ENCODE measurements at regions not wholly inside any gene's neighbourhood (a gene's known extent, or its start where the extent isn't known, plus 50 kb on each side); places are given as distances from the start of the nearest gene placed in this dataset.

DNA sequence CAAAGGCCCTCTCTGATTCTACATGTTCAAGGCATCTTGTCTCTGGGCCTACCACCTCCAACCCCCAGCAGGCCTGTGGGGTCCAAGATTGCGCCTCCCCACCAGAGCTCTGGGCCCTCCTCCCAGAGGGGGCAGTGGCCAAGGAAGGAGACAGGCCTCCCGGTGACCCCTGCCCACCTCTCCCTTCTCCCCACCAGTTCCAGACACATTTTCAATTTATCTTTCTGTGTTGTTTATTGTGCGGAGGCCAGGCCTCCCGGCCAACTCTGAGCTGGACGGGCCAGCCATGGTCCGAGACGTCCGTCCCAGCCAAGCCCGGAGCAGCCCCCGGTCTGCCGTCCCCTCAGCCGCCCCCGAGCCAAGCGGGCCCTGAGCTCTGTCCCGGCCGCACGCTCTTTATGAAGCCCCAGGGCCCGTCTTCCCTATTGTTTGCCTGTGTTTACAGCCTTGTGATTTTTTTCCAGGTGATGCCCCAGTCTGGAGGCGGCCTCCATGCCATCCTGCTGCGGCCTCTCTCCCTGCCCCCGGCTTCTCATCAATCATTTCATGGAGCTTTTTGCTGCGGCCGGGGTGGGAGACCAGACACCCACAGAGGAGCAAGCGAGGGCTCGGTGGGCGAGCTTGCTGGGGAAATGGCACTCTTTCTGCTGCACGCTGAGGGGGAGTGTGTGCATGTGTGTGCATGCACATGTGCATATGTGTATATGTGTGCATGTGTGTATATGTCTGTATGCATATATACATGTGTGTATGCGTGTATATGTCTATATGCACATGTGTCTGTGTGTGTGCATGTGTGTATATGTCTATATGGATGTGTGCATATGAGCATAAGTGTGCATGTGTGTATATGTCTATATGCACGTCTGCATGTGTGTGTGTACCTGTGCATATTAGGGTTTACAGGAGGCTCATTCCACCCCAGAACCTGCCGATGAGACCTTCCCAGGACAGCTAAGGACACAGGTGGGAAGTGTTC is 52.7 kb upstream of the ELN start:
- intact Hi-C loops (cut with DNase I), result loop anchor here (5.0 kb wide), 2 partner anchors 52 to 108 kb away; partner anchors contain the start of gene ELN (in 1 of the 2)
- Histone ChIP-seq H3K4me3 (no peak overlapping the region), H3K9me3 (no peaks in the 10 kb centered on the region), H3K27me3 (ENCODE audit: insufficient read depth in 3 of 3, low read length in 2 of 3) (peaks cover 0 to 2% (median 0%) of the 10 kb centered on the region in 3 donors), H3K36me3 (ENCODE audit: insufficient read depth in 1 of 2, low read depth in 1 of 2) (no peaks in the 10 kb centered on the region), H3K4me1 (peaks cover 4% of the 10 kb centered on the region), H3K27ac (no peak overlapping the region)
- DNase-seq (peak in 1 of 2 donors; percentile 41), ATAC-seq (no peak)
- TF ChIP-seq, protein P1, sequence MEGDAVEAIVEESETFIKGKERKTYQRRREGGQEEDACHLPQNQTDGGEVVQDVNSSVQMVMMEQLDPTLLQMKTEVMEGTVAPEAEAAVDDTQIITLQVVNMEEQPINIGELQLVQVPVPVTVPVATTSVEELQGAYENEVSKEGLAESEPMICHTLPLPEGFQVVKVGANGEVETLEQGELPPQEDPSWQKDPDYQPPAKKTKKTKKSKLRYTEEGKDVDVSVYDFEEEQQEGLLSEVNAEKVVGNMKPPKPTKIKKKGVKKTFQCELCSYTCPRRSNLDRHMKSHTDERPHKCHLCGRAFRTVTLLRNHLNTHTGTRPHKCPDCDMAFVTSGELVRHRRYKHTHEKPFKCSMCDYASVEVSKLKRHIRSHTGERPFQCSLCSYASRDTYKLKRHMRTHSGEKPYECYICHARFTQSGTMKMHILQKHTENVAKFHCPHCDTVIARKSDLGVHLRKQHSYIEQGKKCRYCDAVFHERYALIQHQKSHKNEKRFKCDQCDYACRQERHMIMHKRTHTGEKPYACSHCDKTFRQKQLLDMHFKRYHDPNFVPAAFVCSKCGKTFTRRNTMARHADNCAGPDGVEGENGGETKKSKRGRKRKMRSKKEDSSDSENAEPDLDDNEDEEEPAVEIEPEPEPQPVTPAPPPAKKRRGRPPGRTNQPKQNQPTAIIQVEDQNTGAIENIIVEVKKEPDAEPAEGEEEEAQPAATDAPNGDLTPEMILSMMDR (IDR thresholded peaks at IDR 0.05), result no peak
- 91 to 93% (median 92%) methylated on average over 30 of the region's 30 CpGs for WGBS, 3 donors

DNA sequence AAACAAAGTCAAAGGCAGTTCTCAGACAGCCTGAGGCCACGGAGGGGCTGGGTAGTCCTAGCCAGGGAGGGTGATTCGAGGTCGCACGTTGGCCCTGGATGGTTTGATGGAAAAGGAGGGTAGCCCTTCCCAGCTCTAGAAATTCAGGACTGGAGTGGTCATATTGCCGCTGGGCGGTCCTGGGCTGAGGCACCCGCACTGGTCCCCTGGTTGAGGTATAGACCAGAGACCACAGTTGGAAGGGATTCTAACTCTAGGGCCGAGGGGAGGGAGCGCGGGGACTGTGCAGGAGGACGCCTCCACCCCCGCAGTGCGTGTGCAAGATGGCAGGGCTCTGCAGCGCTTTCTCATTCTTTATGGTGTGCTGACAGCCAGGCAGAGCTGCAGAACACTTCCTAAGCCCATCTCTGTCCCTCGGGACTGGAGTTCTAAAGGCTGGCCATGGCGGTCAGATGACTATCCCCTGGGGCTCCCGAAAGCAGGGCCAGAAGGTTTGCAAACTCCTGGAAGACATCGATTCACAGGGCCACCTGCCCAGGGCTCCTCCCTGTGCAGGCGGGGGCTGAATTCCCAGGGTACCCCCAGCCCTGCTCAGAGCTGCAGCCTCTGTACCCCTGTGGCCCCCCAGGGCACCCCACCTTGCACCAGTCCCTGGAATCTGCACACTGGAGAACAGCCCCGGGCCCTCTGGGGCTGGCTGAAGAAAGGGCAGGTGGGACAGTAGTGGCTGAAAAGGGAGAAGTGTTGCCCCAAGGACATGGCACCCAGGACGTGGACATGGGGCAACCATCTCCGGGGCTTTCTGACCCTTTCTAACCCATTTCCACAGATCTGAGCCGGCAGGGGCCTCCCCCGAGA is 51.0 kb upstream of the ELN start:
- Histone ChIP-seq H3K4me3 (no peak overlapping the region), H3K27me3 (ENCODE audit: insufficient read depth in 3 of 3, low read length in 2 of 3) (no peaks in the 10 kb centered on the region), H3K9me3 (no peaks in the 10 kb centered on the region), H3K4me1 (peaks cover 4% of the 10 kb centered on the region), H3K27ac (no peak overlapping the region), H3K36me3 (ENCODE audit: insufficient read depth in 1 of 2, low read depth in 1 of 2) (no peaks in the 10 kb centered on the region)
- TF ChIP-seq, protein P1 (IDR thresholded peaks at IDR 0.05), result no peak
- ATAC-seq, result no peak
- intact Hi-C loops (cut with DNase I), result loop anchor here (5.0 kb wide), 2 partner anchors 50 to 110 kb away; partner anchors contain the start of gene ELN (in 1 of the 2)
- WGBS, 3 donors, result 55 to 62% (median 56%) methylated on average over 24 of the region's 24 CpGs
- DNase-seq, result peak in 1 of 2 donors; percentile 54

DNA sequence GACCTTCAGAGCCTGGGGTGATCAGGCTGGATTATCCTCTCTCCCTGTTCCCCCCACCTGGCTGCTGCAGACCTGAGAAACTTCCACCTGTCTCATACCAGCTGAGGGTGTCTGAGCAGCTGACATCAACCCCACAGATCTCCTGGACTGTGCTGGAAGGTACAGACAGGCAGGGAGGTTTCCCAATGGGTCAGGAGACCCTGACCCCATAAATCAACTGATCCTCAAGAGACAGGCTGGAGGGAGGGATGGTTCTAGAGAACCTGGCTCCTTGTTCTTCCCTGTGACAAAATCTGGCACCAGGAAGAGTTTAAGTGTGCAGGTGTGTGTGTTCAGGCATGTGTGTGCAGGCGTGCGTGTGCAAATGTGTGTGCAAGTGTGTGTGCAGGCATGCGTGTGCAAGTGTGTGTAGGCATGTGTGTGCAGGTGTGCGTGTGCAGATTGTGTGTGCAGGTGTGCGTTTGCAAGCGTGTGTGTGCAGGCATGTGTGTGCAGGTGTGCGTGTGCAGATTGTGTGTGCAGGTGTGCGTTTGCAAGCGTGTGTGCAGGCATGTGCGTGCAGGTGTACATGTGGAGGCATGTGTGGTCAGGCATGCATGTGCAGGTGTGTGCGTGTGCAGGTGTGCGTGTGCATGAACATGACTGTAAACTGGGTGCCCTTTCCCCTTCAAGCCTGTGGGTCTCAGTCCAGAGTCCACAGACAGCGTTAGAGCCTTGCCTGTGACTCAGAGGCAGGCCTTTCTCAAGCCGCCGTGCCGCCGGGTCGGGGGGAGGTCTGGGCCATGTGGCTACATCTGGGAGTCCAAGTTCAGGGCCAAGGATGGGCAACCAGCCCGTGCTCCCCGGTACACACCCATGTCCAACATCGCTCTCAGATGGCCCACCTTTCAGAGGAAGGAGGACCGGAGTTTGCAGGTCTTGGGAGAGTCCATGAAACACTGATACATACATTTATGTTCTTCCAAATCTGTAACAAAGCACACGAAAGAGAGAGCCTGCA is 50.1 kb upstream of the ELN start:
- H3K9me3 ChIP-seq, result no peaks in the 10 kb centered on the region
- TF ChIP-seq, protein P1 (IDR thresholded peaks at IDR 0.05), result no peak
- ATAC-seq (no peak), DNase-seq (peak in 1 of 2 donors; percentile 48)
- no peaks in the 10 kb centered on the region for H3K36me3 ChIP-seq (ENCODE audit: insufficient read depth in 1 of 2, low read depth in 1 of 2)
- H3K4me1 ChIP-seq, result peaks cover 4% of the 10 kb centered on the region
- no peak overlapping the region for H3K4me3 ChIP-seq
- H3K27me3 ChIP-seq (ENCODE audit: insufficient read depth in 3 of 3, low read length in 2 of 3), result no peaks in the 10 kb centered on the region
- 73 to 84% (median 77%) methylated on average over 23 of the region's 23 CpGs for WGBS, 3 donors
- H3K27ac ChIP-seq, result no peak overlapping the region
- intact Hi-C loops (cut with DNase I), result loop anchor here (5.0 kb wide), 2 partner anchors 49 to 111 kb away; partner anchors contain the start of gene ELN (in 1 of the 2)
